Adrenal gland (tissue), 9 donors: ENCODE measurements at regions not wholly inside any gene's neighbourhood (a gene's known extent, or its start where the extent isn't known, plus 50 kb on each side); places are given as distances from the start of the nearest gene placed in this dataset.

Source experiments
- DNase-seq, 7 donors: peaks; one replicate each; pipeline ENCODE4 v3.0.0-alpha.2; 2019 to 2020
- H3K27ac ChIP-seq, 5 donors: fragments of 200-600 bp; sonication (generic) in 4 of 5; 1 replicate in 3 of 5; 2 replicates in 2 of 5; pipeline versions ENCODE4 v1.5.1 to v1.8.0; 2016 to 2020; ENCODE audit warnings: mild to moderate bottlenecking in 1 of 5
- H3K27me3 ChIP-seq: fragments of 200-600 bp; 2 replicates; pipeline ENCODE4 v1.8.0; 2021
- H3K36me3 ChIP-seq, 2 donors: fragments of 200-600 bp; replicated peaks in 1 of 2; 1 replicate in 1 of 2; 2 replicates in 1 of 2; pipeline versions ENCODE4 v1.5.1 to v1.8.0; 2018 to 2022
- H3K4me1 ChIP-seq, 2 donors: fragments of 200-600 bp; replicated peaks in 1 of 2; 1 replicate in 1 of 2; 2 replicates in 1 of 2; pipeline versions ENCODE4 v1.5.1 to v1.8.0; 2018 to 2021
- H3K4me3 ChIP-seq, 4 donors: fragments of 200-600 bp; sonication (generic) in 3 of 4; one replicate each; pipeline ENCODE4 v1.5.1; 2016 to 2018
- H3K9me3 ChIP-seq, 3 donors: fragments of 200-600 bp; sonication (generic) in 1 of 3; replicated peaks in 1 of 3; 1 replicate in 2 of 3; 2 replicates in 1 of 3; pipeline versions ENCODE4 v1.5.1 to v1.8.0; 2016 to 2021
- CTCF ChIP-seq, 6 experiments: fragments of 450-650 bp in 4 of 6; fragments of 200-600 bp in 2 of 6; sonication (generic) in 1 of 6; IDR thresholded peaks; 1 replicate in 5 of 6; 2 replicates in 1 of 6; pipeline versions ENCODE4 v1.5.1 to v1.8.0; 2016 to 2021; ENCODE audit warnings: antibody characterized with exemption in 6 of 6, mild to moderate bottlenecking in 2 of 6, moderate library complexity in 1 of 6
- POLR2A ChIP-seq, 2 donors: fragments of 450-650 bp; IDR thresholded peaks; one replicate each; pipeline ENCODE4 v1.6.1; 2017; ENCODE audit warnings: antibody characterized with exemption in 2 of 2, mild to moderate bottlenecking in 2 of 2, moderate library complexity in 1 of 2
- WGBS, 4 donors: extraction: QIAGEN DNeasy Blood & Tissue Kit in 2 of 4; methylation state at CpG; one replicate each; pipeline versions ENCODE4 v1.1.5 to v1.1.7; 2013 to 2017; 5-methylcytosine and 5-hydroxymethylcytosine counted together
- intact Hi-C, 2 donors: fragments of 100-400 bp; cut with DNase I; formaldehyde crosslinking; loops; one replicate each; pipeline versions ENCODE4 v1.14.1 to v1.15.0; 2022 to 2023
- donor health status: healthy with polysubstance abuse.
- donor health status: Bipolar disorder and iron deficiency.
- donor health status: DM: yes; HTN: yes; CAD: no.
- donor health status: DM: no; HTN: no; CAD: no.
- donor health status: DM: no; HTN: no; CAD: no.

GRCh38 chr5:128770907-128771306, 194.4 kb upstream of the SLC27A6 start:
- Histone ChIP-seq H3K27ac (no peak overlapping the region), H3K9me3 (no peaks in the 10 kb centered on the region), H3K4me1 (no peaks in the 10 kb centered on the region), H3K27me3 (no peaks in the 10 kb centered on the region), H3K4me3 (no peak overlapping the region), H3K36me3 (no peaks in the 10 kb centered on the region)
- DNase-seq = no peak
- no peak for TF ChIP-seq POLR2A (IDR thresholded peaks at IDR 0.05)
- no peak for TF ChIP-seq CTCF (IDR thresholded peaks at IDR 0.05)
- intact Hi-C loops = no loop called here
- WGBS, 4 donors = 40 to 66% (median 58%) methylated on average over 2 of the region's 2 CpGs

GRCh38 chr5:128772356-128772755, 192.9 kb upstream of the SLC27A6 start:
- Histone ChIP-seq H3K36me3 (no peaks in the 10 kb centered on the region), H3K4me1 (no peaks in the 10 kb centered on the region), H3K27ac (no peak overlapping the region), H3K4me3 (no peak overlapping the region), H3K9me3 (no peaks in the 10 kb centered on the region), H3K27me3 (no peaks in the 10 kb centered on the region)
- intact Hi-C loops = no loop called here
- WGBS, 4 donors = 75 to 82% (median 78%) methylated on average over 3 of the region's 3 CpGs
- DNase-seq = no peak
- TF ChIP-seq CTCF (IDR thresholded peaks at IDR 0.05) (no peak), POLR2A (IDR thresholded peaks at IDR 0.05) (no peak)

GRCh38 chr5:128773378-128773777, 191.9 kb upstream of the SLC27A6 start:
- Histone ChIP-seq H3K4me1 (no peaks in the 10 kb centered on the region), H3K27ac (no peak overlapping the region), H3K36me3 (no peaks in the 10 kb centered on the region), H3K9me3 (no peaks in the 10 kb centered on the region), H3K4me3 (no peak overlapping the region), H3K27me3 (no peaks in the 10 kb centered on the region)
- no peak for DNase-seq
- 63 to 80% (median 68%) methylated on average over 4 of the region's 4 CpGs for WGBS, 4 donors
- intact Hi-C loops = no loop called here
- no peak for TF ChIP-seq CTCF (IDR thresholded peaks at IDR 0.05)
- no peak for TF ChIP-seq POLR2A (IDR thresholded peaks at IDR 0.05)

- no peak for DNase-seq
- H3K36me3 ChIP-seq = no peaks in the 10 kb centered on the region
- H3K27ac ChIP-seq = no peak overlapping the region
- 64 to 72% (median 70%) methylated on average over 7 of the region's 7 CpGs for WGBS, 4 donors
- H3K4me1 ChIP-seq = no peaks in the 10 kb centered on the region
- TF ChIP-seq CTCF (IDR thresholded peaks at IDR 0.05) (no peak), POLR2A (IDR thresholded peaks at IDR 0.05) (no peak)
- no peaks in the 10 kb centered on the region for H3K27me3 ChIP-seq
- no peak overlapping the region for H3K4me3 ChIP-seq
- no peaks in the 10 kb centered on the region for H3K9me3 ChIP-seq
- intact Hi-C loops = no loop called here
Measured at GRCh38 chr5:128774605-128775004, 190.7 kb upstream of the SLC27A6 start.
